ENCODE measurements at regions not wholly inside any gene's neighbourhood (a gene's known extent, or its start where the extent isn't known, plus 50 kb on each side); places are given as distances from the start of the nearest gene placed in this dataset.

DNA sequence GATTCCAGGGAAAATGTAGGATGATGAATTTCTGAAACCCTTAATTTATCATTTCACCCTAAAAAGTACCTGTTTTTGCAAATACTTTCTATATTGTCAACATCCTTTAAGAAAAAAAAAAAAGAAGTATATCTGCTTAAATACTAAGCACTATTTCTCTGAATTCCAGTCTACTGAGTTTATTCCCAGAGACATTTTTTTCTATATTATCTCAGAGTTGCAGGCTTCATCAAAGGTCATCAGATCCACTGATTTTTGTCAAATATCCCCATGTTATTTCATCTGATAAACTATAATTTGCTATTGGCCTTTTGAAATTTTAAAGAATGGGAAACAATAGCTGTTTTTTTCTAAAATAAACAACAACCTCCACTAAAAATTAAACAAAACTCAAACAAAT lies 357.6 kb upstream of the ID4 start:
- no peaks in the 10 kb centered on the region for H3K36me3 ChIP-seq (ENCODE audit: insufficient read depth)
- H2AFZ ChIP-seq (ENCODE audit: low read depth): no peak overlapping the region
- H3K79me2 ChIP-seq (ENCODE audit: insufficient read depth, low read depth): no peaks in the 10 kb centered on the region
- H3K9ac ChIP-seq: no peak overlapping the region
- TF ChIP-seq, protein P1, sequence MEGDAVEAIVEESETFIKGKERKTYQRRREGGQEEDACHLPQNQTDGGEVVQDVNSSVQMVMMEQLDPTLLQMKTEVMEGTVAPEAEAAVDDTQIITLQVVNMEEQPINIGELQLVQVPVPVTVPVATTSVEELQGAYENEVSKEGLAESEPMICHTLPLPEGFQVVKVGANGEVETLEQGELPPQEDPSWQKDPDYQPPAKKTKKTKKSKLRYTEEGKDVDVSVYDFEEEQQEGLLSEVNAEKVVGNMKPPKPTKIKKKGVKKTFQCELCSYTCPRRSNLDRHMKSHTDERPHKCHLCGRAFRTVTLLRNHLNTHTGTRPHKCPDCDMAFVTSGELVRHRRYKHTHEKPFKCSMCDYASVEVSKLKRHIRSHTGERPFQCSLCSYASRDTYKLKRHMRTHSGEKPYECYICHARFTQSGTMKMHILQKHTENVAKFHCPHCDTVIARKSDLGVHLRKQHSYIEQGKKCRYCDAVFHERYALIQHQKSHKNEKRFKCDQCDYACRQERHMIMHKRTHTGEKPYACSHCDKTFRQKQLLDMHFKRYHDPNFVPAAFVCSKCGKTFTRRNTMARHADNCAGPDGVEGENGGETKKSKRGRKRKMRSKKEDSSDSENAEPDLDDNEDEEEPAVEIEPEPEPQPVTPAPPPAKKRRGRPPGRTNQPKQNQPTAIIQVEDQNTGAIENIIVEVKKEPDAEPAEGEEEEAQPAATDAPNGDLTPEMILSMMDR (conservative IDR thresholded peaks at IDR 0.05; ENCODE audit: low read depth, low read length): no peak
- H3K4me3 ChIP-seq (IDR thresholded peaks at IDR 0.05; ENCODE audit: insufficient read depth, low read depth, low read length): no peak overlapping the region
- H4K20me1 ChIP-seq (ENCODE audit: insufficient read depth): no peaks in the 10 kb centered on the region
- H3K4me1 ChIP-seq (ENCODE audit: low read depth, poor library complexity, severe bottlenecking): no peaks in the 10 kb centered on the region
- no peaks in the 10 kb centered on the region for H3K27me3 ChIP-seq (ENCODE audit: insufficient read depth, low read depth)
- H3K27ac ChIP-seq: no peak overlapping the region
- H3K4me2 ChIP-seq: no peak overlapping the region

DNA sequence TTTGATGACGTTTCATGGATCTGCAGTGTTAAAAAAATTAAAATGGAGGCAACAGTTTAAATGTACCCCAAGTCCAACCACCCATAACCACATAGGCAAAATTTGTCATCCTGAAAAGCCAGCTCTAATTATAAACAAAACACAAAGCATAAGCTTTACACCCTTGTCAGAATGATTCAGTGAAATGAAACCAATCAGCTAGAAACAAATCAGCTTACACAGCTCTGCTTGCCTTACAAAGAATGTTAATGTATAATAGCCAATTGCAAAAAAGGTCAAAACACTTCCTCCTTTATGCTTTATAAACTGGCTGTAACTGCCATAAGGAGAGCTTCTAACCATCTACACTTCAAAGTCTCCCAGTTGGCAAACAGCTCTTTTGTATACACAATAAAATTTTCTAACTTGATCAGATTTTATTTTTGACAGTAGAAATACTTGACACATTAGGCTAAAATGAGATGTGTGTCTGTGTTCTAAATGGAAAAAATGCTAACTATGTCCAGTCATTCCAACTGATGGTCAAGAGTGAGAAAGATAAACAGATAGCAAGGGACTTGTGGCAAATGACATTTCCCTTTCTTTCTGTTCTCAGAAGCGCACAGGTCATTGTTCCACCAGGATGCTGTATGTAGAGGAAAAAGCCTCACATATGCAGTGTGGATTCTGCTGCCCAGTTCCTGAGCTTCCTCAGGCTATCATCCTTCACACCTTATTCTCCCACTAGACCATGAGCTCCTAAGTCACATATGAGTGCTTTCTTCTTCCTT lies 344.3 kb upstream of the ID4 start:
- H2AFZ ChIP-seq (ENCODE audit: low read depth): no peak overlapping the region
- no peaks in the 10 kb centered on the region for H4K20me1 ChIP-seq (ENCODE audit: insufficient read depth)
- TF ChIP-seq, protein P1 (conservative IDR thresholded peaks at IDR 0.05; ENCODE audit: low read depth, low read length): no peak
- no peak overlapping the region for H3K9ac ChIP-seq
- no peaks in the 10 kb centered on the region for H3K79me2 ChIP-seq (ENCODE audit: insufficient read depth, low read depth)
- H3K36me3 ChIP-seq (ENCODE audit: insufficient read depth): no peaks in the 10 kb centered on the region
- no peaks in the 10 kb centered on the region for H3K4me1 ChIP-seq (ENCODE audit: low read depth, poor library complexity, severe bottlenecking)
- no peak overlapping the region for H3K4me2 ChIP-seq
- H3K27me3 ChIP-seq (ENCODE audit: insufficient read depth, low read depth): no peaks in the 10 kb centered on the region
- no peak overlapping the region for H3K4me3 ChIP-seq (IDR thresholded peaks at IDR 0.05; ENCODE audit: insufficient read depth, low read depth, low read length)
- no peak overlapping the region for H3K27ac ChIP-seq

DNA sequence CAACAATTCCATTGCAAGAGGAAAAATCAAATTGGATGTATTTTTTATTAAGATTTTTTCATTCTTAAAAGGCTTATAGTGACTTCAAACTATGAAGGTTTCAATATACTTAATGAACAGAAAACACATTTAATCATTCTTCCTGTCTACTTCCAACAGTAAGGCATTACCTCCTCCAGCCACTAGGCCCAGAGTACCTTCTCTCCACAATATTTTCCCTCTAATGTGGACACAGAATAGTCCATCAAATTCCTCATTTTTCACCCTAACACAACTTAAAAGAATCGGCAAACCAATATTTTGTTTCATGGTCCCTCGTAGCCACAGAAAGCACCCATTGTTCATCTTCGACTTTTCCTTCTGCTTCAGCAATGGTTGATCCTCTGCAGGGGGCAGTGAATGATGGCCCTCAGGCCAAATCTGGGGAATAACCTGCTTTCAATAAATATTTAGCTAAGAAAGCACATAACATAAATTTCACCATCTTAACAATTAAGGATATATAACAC lies 335.4 kb upstream of the ID4 start:
- Histone ChIP-seq H3K4me2 (no peak overlapping the region), H3K4me1 (ENCODE audit: low read depth, poor library complexity, severe bottlenecking) (no peaks in the 10 kb centered on the region), H3K27ac (no peak overlapping the region), H3K4me3 (IDR thresholded peaks at IDR 0.05; ENCODE audit: insufficient read depth, low read depth, low read length) (no peak overlapping the region), H3K27me3 (ENCODE audit: insufficient read depth, low read depth) (no peaks in the 10 kb centered on the region), H3K36me3 (ENCODE audit: insufficient read depth) (no peaks in the 10 kb centered on the region), H2AFZ (ENCODE audit: low read depth) (no peak overlapping the region), H4K20me1 (ENCODE audit: insufficient read depth) (no peaks in the 10 kb centered on the region), H3K79me2 (ENCODE audit: insufficient read depth, low read depth) (no peaks in the 10 kb centered on the region), H3K9ac (no peak overlapping the region)
- TF ChIP-seq, protein P1 (conservative IDR thresholded peaks at IDR 0.05; ENCODE audit: low read depth, low read length): 0 out of 2 replicates have a peak, but pooled peaks have one; percentile 23

DNA sequence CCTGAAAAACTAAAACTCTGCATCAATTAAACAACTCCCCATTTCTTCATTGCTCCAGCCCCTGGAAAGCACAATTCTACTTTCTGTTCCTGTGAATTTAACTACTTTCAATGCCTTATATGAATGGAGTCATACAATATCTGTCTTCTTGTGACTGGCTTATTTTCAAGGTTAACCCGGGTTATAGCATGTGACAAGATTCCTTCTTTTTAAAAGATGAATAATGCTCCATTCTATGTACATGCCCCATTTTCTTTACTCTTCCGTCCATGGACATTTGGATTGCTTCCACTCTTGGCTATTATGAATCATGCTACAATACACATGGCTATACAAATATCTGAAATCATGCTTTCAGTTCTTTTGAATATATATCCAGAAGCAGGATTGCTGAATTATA lies 334.9 kb upstream of the ID4 start:
- no peak overlapping the region for H3K4me3 ChIP-seq (IDR thresholded peaks at IDR 0.05; ENCODE audit: insufficient read depth, low read depth, low read length)
- no peaks in the 10 kb centered on the region for H3K27me3 ChIP-seq (ENCODE audit: insufficient read depth, low read depth)
- H3K79me2 ChIP-seq (ENCODE audit: insufficient read depth, low read depth): no peaks in the 10 kb centered on the region
- H3K27ac ChIP-seq: no peak overlapping the region
- TF ChIP-seq, protein P1 (conservative IDR thresholded peaks at IDR 0.05; ENCODE audit: low read depth, low read length): no peak
- no peak overlapping the region for H2AFZ ChIP-seq (ENCODE audit: low read depth)
- no peak overlapping the region for H3K4me2 ChIP-seq
- H3K4me1 ChIP-seq (ENCODE audit: low read depth, poor library complexity, severe bottlenecking): no peaks in the 10 kb centered on the region
- no peaks in the 10 kb centered on the region for H3K36me3 ChIP-seq (ENCODE audit: insufficient read depth)
- H4K20me1 ChIP-seq (ENCODE audit: insufficient read depth): no peaks in the 10 kb centered on the region
- no peak overlapping the region for H3K9ac ChIP-seq
